ENCODE measurements at regions not wholly inside any gene's neighbourhood (a gene's known extent, or its start where the extent isn't known, plus 50 kb on each side); places are given as distances from the start of the nearest gene placed in this dataset.

DNA sequence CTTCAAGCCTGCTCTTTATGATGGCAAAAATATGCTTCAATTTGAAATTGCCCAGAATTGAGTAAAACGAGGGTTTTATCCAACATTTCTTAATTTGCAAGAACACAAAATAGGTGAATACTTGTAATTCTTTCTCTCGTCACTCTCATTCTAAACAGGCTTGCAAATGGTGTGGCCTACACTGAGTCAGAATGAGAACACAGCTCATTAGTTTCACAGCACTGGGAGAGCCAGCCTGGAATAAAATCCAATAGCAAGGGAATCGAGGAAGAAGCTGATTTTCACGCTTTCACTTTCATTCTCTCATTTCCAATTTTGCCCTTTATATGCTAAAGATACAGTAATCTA is 537.5 kb downstream of the LTN1 start:
- H3K27ac ChIP-seq = no peak overlapping the region
- TF ChIP-seq CTCF (conservative IDR thresholded peaks at IDR 0.05) (no peak), ZFX (IDR thresholded peaks at IDR 0.05) (no peak)

- TF ChIP-seq CTCF (conservative IDR thresholded peaks at IDR 0.05) (no peak), ZFX (IDR thresholded peaks at IDR 0.05) (no peak)
- no peak overlapping the region for H3K27ac ChIP-seq
These were observed 538.0 kb downstream of the LTN1 start for GRCh38 chr21:28454564-28455252.

DNA sequence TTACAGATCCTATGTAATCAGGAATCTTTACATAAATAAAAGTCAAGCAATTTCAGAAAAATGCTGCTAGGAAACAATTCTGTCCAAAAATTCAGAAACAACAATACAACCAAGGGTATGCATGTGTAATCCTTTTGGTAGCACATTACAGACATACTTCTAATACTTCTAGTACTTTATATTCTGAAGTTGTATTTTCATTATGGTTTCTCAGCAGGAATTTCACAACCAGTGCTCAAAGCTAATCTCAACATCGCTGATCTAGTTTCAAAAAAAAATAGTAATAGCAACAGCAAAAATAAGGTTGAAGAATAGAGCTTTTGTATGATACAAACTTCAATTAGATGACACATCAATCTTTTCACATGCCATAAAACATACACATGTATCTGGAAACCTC is 545.2 kb downstream of the LTN1 start:
- no peak for TF ChIP-seq ZFX (IDR thresholded peaks at IDR 0.05)
- TF ChIP-seq CTCF (conservative IDR thresholded peaks at IDR 0.05) = no peak
- no peak overlapping the region for H3K27ac ChIP-seq

GRCh38 chr21:28445141-28445830 is 547.4 kb downstream of the LTN1 start:
- peak overlapping the region; percentile 41; the same call in 1 of the 2 replicates for H3K27ac ChIP-seq
- TF ChIP-seq ZFX (IDR thresholded peaks at IDR 0.05) (no peak), CTCF (conservative IDR thresholded peaks at IDR 0.05) (no peak)

- TF ChIP-seq CTCF (conservative IDR thresholded peaks at IDR 0.05) = no peak
- no peak for TF ChIP-seq ZFX (IDR thresholded peaks at IDR 0.05)
- no peak overlapping the region for H3K27ac ChIP-seq
These were observed 548.1 kb downstream of the LTN1 start for GRCh38 chr21:28444557-28444956.

- TF ChIP-seq ZFX (IDR thresholded peaks at IDR 0.05) (no peak), CTCF (conservative IDR thresholded peaks at IDR 0.05) (no peak)
- no peak overlapping the region for H3K27ac ChIP-seq
These were observed 548.6 kb downstream of the LTN1 start for GRCh38 chr21:28444111-28444510.

GRCh38 chr21:28442624-28443023 is 550.1 kb downstream of the LTN1 start:
- no peak overlapping the region for H3K27ac ChIP-seq
- no peak for TF ChIP-seq CTCF (conservative IDR thresholded peaks at IDR 0.05)
- TF ChIP-seq ZFX (IDR thresholded peaks at IDR 0.05) = no peak
